Neural cell (in vitro differentiated cells): ENCODE measurements at regions not wholly inside any gene's neighbourhood (a gene's known extent, or its start where the extent isn't known, plus 50 kb on each side); places are given as distances from the start of the nearest gene placed in this dataset.

ENCODE experiments used
- H2AFZ ChIP-seq: fragments of 200-600, 300-800 bp; sonication (generic), shearing (Covaris generic); 2 replicates; pipeline ENCODE4 v1.6.0; 2014; ENCODE audit warnings: low read depth, mild to moderate bottlenecking, antibody characterized with exemption, low read length, moderate library complexity
- H3F3A ChIP-seq: fragments of 200-600 bp; shearing (Covaris generic); 2 replicates; pipeline ENCODE4 v1.6.1; 2016; ENCODE audit warnings: mild to moderate bottlenecking, moderate library complexity, mixed read lengths, antibody characterized with exemption, low read length; ENCODE audit not compliant: insufficient read depth, poor library complexity, severe bottlenecking
- H3K27ac ChIP-seq: fragments of 200-600, 300-800 bp; sonication (generic), shearing (Covaris generic); 2 replicates; pipeline ENCODE4 v1.5.1; 2014; ENCODE audit warnings: mild to moderate bottlenecking, low read length, moderate library complexity
- H3K27me3 ChIP-seq: fragments of 300-800, 200-600 bp; sonication (generic), shearing (Covaris generic); 2 replicates; pipeline ENCODE4 v1.6.0; 2014; ENCODE audit warnings: mild to moderate bottlenecking, low read depth, low read length, moderate library complexity; ENCODE audit not compliant: insufficient read depth
- H3K36me3 ChIP-seq: fragments of 300-800, 200-600 bp; sonication (generic), shearing (Covaris generic); 2 replicates; pipeline ENCODE4 v1.5.1; 2014; ENCODE audit warnings: mild to moderate bottlenecking, antibody characterized with exemption, low read length, moderate library complexity; ENCODE audit not compliant: insufficient read depth
- H3K4me2 ChIP-seq: fragments of 300-800, 200-600 bp; sonication (generic), shearing (Covaris generic); 2 replicates; pipeline ENCODE4 v1.6.0; 2014; ENCODE audit warnings: mild to moderate bottlenecking, low read length
- H3K4me3 ChIP-seq: fragments of 300-800, 200-600 bp; sonication (generic), shearing (Covaris generic); 2 replicates; pipeline ENCODE4 v1.5.1; 2014; ENCODE audit warnings: mild to moderate bottlenecking, low read length, moderate library complexity
- H3K79me2 ChIP-seq: fragments of 200-600 bp; shearing (Covaris generic); replicated peaks from 2 replicates; pipeline ENCODE4 v1.6.0; 2014; ENCODE audit warnings: mild to moderate bottlenecking, low read length, moderate library complexity; ENCODE audit not compliant: insufficient read depth
- H3K9ac ChIP-seq: fragments of 300-800, 200-600 bp; sonication (generic), shearing (Covaris generic); 2 replicates; pipeline ENCODE4 v1.6.1; 2016; ENCODE audit warnings: mild to moderate bottlenecking, low read length, mixed read lengths
- H3K9me2 ChIP-seq: fragments of 200-600 bp; shearing (Covaris generic); 2 replicates; pipeline ENCODE4 v1.6.1; 2016; ENCODE audit warnings: mild to moderate bottlenecking, low read length, mixed read lengths; ENCODE audit not compliant: insufficient read depth
- H3K9me3 ChIP-seq: fragments of 200-600, 300-800 bp; sonication (generic), shearing (Covaris generic); 2 replicates; pipeline ENCODE4 v1.6.1; 2016; ENCODE audit warnings: mild to moderate bottlenecking, mixed run types, low read length, moderate library complexity, mixed read lengths
- H4K20me1 ChIP-seq: fragments of 200-600 bp; shearing (Covaris generic); 2 replicates; pipeline ENCODE4 v1.6.1; 2016; ENCODE audit warnings: mild to moderate bottlenecking, mixed run types; ENCODE audit not compliant: insufficient read depth
- EP300 ChIP-seq: fragments of 450-650 bp; conservative IDR thresholded peaks from 2 replicates; pipeline ENCODE4 v1.6.1; 2014; ENCODE audit warnings: antibody characterized with exemption, mild to moderate bottlenecking, moderate library complexity; ENCODE audit not compliant: poor library complexity, severe bottlenecking
- MXI1 ChIP-seq: fragments of 450-650 bp; conservative IDR thresholded peaks from 2 replicates; pipeline ENCODE4 v1.6.1; 2014; ENCODE audit warnings: antibody characterized with exemption, mild to moderate bottlenecking; ENCODE audit not compliant: poor library complexity, severe bottlenecking
- POLR2AphosphoS5 ChIP-seq: IDR thresholded peaks from 2 replicates; pipeline ENCODE4 v1.6.1; 2012
- SMC3 ChIP-seq: fragments of 450-650 bp; conservative IDR thresholded peaks from 2 replicates; pipeline ENCODE4 v1.6.1; 2014; ENCODE audit warnings: antibody characterized with exemption, mild to moderate bottlenecking, moderate library complexity; ENCODE audit not compliant: poor library complexity
- TAF1 ChIP-seq: IDR thresholded peaks from 2 replicates; pipeline ENCODE4 v1.6.1; 2012; ENCODE audit warnings: low read depth
- TF ChIP-seq, protein P1 (sequence below): IDR thresholded peaks from 2 replicates; pipeline ENCODE4 v1.6.1; 2012; ENCODE audit warnings: borderline replicate concordance
- TF ChIP-seq, protein P2 (sequence below): fragments of 450-650 bp; IDR thresholded peaks from 2 replicates; pipeline ENCODE4 v1.5.1; 2014; ENCODE audit warnings: antibody characterized with exemption, mild to moderate bottlenecking, moderate library complexity; ENCODE audit not compliant: poor library complexity, severe bottlenecking

DNA sequence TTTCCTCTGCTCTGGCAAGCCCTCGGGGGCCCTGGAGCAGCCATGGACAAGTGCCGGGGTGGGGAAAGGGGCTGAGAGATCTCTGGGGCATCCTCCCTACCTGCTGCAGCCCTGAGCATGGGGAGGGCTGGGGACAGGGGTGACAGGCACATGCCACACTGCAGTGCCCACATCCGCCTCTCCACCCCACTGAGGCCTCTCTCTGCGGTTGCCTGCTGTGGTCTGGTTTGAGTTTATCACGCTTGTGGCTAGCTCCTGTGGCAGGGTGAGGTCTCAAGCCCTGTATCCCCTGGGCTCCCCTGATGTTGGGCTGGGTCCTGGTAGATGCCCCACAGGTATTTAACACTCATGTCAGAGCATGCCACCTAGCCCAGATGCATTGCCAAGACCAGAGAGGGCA, 52.9 kb upstream of the MLN start (continued):
- TF ChIP-seq MXI1 = no peak
- TF ChIP-seq EP300 = no peak
- no peak for TF ChIP-seq TAF1

DNA sequence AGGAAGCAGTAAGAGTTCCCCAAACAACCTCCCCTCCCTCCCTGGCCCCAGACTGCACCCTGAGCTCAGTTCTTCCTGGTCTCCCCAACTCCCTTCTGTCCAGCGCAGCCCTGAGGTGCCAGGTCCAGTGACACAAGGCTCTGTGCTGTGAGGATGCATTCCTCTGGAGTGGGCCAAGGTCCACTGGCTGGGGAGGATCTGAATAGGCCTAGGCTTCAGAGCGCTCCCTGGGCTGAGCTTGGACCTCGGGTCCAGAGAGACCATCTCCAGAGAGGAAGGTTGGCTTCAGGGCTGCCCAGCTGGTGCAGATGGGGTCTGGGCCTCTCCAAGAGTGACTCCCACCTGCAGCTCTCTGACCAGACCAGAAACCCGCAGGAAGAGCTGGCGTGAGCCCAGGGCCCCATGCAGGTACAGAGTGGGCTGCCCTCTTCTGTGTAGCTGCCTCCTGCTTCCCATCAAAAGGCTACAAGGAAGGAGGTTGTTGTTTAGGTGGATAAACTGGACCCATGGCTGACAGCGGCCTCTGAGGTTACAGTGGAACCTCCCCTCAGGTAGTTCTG, 52.3 kb upstream of the MLN start:
- Histone ChIP-seq H3K27ac (no peak overlapping the region), H4K20me1 (no peaks in the 10 kb centered on the region), H3K4me2 (no peak overlapping the region), H3K27me3 (no peaks in the 10 kb centered on the region), H3K9me3 (no peaks in the 10 kb centered on the region), H3F3A (no peaks in the 10 kb centered on the region), H3K79me2 (no peaks in the 10 kb centered on the region), H2AFZ (no peak overlapping the region), H3K9ac (no peak overlapping the region), H3K4me3 (no peak overlapping the region), H3K36me3 (no peaks in the 10 kb centered on the region), H3K9me2 (no peaks in the 10 kb centered on the region)
- TF ChIP-seq POLR2AphosphoS5 (no peak), SMC3 (no peak), MXI1 (no peak)
- TF ChIP-seq, protein P1, sequence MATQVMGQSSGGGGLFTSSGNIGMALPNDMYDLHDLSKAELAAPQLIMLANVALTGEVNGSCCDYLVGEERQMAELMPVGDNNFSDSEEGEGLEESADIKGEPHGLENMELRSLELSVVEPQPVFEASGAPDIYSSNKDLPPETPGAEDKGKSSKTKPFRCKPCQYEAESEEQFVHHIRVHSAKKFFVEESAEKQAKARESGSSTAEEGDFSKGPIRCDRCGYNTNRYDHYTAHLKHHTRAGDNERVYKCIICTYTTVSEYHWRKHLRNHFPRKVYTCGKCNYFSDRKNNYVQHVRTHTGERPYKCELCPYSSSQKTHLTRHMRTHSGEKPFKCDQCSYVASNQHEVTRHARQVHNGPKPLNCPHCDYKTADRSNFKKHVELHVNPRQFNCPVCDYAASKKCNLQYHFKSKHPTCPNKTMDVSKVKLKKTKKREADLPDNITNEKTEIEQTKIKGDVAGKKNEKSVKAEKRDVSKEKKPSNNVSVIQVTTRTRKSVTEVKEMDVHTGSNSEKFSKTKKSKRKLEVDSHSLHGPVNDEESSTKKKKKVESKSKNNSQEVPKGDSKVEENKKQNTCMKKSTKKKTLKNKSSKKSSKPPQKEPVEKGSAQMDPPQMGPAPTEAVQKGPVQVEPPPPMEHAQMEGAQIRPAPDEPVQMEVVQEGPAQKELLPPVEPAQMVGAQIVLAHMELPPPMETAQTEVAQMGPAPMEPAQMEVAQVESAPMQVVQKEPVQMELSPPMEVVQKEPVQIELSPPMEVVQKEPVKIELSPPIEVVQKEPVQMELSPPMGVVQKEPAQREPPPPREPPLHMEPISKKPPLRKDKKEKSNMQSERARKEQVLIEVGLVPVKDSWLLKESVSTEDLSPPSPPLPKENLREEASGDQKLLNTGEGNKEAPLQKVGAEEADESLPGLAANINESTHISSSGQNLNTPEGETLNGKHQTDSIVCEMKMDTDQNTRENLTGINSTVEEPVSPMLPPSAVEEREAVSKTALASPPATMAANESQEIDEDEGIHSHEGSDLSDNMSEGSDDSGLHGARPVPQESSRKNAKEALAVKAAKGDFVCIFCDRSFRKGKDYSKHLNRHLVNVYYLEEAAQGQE = no peak

DNA sequence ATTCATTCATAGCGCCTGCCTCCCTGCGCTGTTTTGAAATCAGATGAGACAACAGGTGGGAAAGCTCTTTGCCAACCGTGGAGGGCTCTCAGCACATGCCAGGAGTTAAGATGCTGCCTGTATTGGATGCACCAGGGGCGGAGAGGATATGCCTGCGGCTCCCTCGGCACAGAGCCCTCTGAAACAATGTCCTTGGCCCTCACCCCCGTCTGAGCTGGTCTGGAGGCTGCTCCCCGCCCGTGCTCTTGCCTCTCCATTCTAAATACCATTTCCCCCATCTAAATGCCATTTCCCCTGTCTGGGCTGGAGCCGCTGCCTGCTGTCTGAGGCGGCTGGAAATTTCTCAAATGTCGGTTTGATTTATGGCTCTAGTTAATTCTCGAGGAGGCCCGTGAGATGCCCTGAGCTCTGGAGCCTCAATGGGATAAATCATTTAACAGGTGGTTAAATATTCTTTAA, 50.8 kb upstream of the MLN start:
- H3K9ac ChIP-seq = no peak overlapping the region
- H3K27me3 ChIP-seq = no peaks in the 10 kb centered on the region
- TF ChIP-seq, protein P1 = no peak
- TF ChIP-seq TAF1 (no peak), SMC3 (no peak)
- TF ChIP-seq, protein P2, sequence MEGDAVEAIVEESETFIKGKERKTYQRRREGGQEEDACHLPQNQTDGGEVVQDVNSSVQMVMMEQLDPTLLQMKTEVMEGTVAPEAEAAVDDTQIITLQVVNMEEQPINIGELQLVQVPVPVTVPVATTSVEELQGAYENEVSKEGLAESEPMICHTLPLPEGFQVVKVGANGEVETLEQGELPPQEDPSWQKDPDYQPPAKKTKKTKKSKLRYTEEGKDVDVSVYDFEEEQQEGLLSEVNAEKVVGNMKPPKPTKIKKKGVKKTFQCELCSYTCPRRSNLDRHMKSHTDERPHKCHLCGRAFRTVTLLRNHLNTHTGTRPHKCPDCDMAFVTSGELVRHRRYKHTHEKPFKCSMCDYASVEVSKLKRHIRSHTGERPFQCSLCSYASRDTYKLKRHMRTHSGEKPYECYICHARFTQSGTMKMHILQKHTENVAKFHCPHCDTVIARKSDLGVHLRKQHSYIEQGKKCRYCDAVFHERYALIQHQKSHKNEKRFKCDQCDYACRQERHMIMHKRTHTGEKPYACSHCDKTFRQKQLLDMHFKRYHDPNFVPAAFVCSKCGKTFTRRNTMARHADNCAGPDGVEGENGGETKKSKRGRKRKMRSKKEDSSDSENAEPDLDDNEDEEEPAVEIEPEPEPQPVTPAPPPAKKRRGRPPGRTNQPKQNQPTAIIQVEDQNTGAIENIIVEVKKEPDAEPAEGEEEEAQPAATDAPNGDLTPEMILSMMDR = no peak
- no peak overlapping the region for H3K27ac ChIP-seq
- H3K79me2 ChIP-seq = no peaks in the 10 kb centered on the region
- no peak overlapping the region for H2AFZ ChIP-seq
- no peak overlapping the region for H3K4me2 ChIP-seq
- no peak overlapping the region for H3K4me3 ChIP-seq
- no peaks in the 10 kb centered on the region for H3K9me3 ChIP-seq
- H4K20me1 ChIP-seq = no peaks in the 10 kb centered on the region
- H3K9me2 ChIP-seq = no peaks in the 10 kb centered on the region
- H3F3A ChIP-seq = no peaks in the 10 kb centered on the region
- no peaks in the 10 kb centered on the region for H3K36me3 ChIP-seq
